ENCODE measurements at regions not wholly inside any gene's neighbourhood (a gene's known extent, or its start where the extent isn't known, plus 50 kb on each side); places are given as distances from the start of the nearest gene placed in this dataset.

DNA sequence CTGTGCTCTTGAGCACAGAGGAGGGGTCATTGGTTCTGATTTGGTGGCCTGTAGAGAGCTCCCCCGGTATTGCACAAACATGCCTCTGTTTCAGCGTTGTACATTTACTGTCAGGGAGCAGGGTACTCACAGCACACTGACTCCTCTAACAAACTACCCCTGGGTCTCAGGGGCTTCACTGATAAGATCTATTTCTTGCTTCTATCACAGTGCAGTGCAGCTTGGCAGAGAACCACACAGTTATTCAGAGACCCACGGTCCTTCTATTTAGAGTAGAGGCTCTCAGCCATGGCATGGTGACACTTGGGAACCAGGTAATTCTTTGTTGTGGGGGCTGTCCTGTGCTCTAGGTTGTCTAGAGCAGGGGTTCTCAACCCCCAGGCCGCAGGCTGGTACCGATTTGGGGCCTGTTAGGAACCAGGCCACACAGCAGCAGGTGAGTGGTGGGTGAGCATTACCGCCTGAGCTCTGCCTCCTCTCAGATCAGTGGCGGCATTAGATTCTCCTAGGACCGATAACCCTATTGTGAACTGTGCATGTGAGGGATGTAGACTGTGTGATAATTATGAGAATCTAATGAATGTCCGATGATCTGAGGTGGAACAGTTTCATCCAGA, 133.4 kb upstream of the MYCN start:
- TF ChIP-seq EP300 (IDR thresholded peaks at IDR 0.05) (no peak), CTCF (IDR thresholded peaks at IDR 0.05) (no peak), POLR2A (IDR thresholded peaks at IDR 0.05) (no peak)
